H9 (cell line): ENCODE measurements at regions not wholly inside any gene's neighbourhood (a gene's known extent, or its start where the extent isn't known, plus 50 kb on each side); places are given as distances from the start of the nearest gene placed in this dataset.

Experiments used
- DNase-seq: peaks from one replicate; pipeline ENCODE4 v3.0.0-alpha.2; 2017
- H2AFZ ChIP-seq: one replicate; pipeline ENCODE4 v1.6.1; 2013; ENCODE audit warnings: mild to moderate bottlenecking, low read length, control low read depth, moderate library complexity
- H2AK5ac ChIP-seq: 2 replicates; pipeline ENCODE4 v1.6.1; 2013; ENCODE audit warnings: low read length, control low read depth, mixed read lengths; ENCODE audit not compliant: insufficient read length
- H2BK120ac ChIP-seq: one replicate; pipeline ENCODE4 v1.6.1; 2013; ENCODE audit warnings: low read depth, mild to moderate bottlenecking, low read length, control low read depth, inconsistent platforms; ENCODE audit not compliant: poor library complexity, severe bottlenecking
- H2BK12ac ChIP-seq: 2 replicates; pipeline ENCODE4 v1.6.1; 2013; ENCODE audit warnings: low read length, control low read depth, mixed read lengths, low read depth; ENCODE audit not compliant: insufficient read length
- H2BK15ac ChIP-seq: 2 replicates; pipeline ENCODE4 v1.6.1; 2013; ENCODE audit warnings: low read depth, low read length, control low read depth
- H2BK20ac ChIP-seq: one replicate; pipeline ENCODE4 v1.6.1; 2013; ENCODE audit warnings: low read depth, mild to moderate bottlenecking, low read length, control low read depth, inconsistent platforms; ENCODE audit not compliant: poor library complexity, severe bottlenecking
- H2BK5ac ChIP-seq: 2 replicates; pipeline ENCODE4 v1.6.1; 2013; ENCODE audit warnings: low read length, control low read depth, mixed read lengths; ENCODE audit not compliant: insufficient read length
- H3K14ac ChIP-seq: 2 replicates; pipeline ENCODE4 v1.6.1; 2013; ENCODE audit warnings: low read length, control low read depth; ENCODE audit not compliant: insufficient read depth
- H3K18ac ChIP-seq: 2 replicates; pipeline ENCODE4 v1.6.1; 2013; ENCODE audit warnings: low read depth, mild to moderate bottlenecking, mixed read lengths, low read length, control low read depth; ENCODE audit not compliant: insufficient read length
- H3K23ac ChIP-seq: 2 replicates; pipeline ENCODE4 v1.6.1; 2013; ENCODE audit warnings: low read length, control low read depth, mixed read lengths, low read depth; ENCODE audit not compliant: insufficient read length
- H3K23me2 ChIP-seq: 2 replicates; pipeline ENCODE4 v1.6.1; 2013; ENCODE audit warnings: low read depth, mild to moderate bottlenecking, mixed read lengths, low read length, control low read depth; ENCODE audit not compliant: insufficient read length, poor library complexity, severe bottlenecking
- H3K27ac ChIP-seq: 2 replicates; pipeline ENCODE4 v1.5.1; 2013; ENCODE audit warnings: low read length, control low read depth, mixed read lengths, low read depth; ENCODE audit not compliant: insufficient read length
- H3K27me3 ChIP-seq: 2 replicates; pipeline ENCODE4 v1.6.1; 2013; ENCODE audit warnings: low read length, control low read depth, inconsistent platforms; ENCODE audit not compliant: insufficient read depth
- H3K4ac ChIP-seq: 2 replicates; pipeline ENCODE4 v1.6.1; 2013; ENCODE audit warnings: low read depth, mild to moderate bottlenecking, control low read depth, inconsistent platforms, low read length, moderate library complexity
- H3K4me1 ChIP-seq: 2 replicates; pipeline ENCODE4 v1.6.1; 2013; ENCODE audit warnings: low read length, control low read depth, inconsistent platforms; ENCODE audit not compliant: insufficient read depth
- H3K4me2 ChIP-seq: 2 replicates; pipeline ENCODE4 v1.6.1; 2013; ENCODE audit warnings: low read length, control low read depth, mixed read lengths; ENCODE audit not compliant: insufficient read length, insufficient read depth
- H3K56ac ChIP-seq: 2 replicates; pipeline ENCODE4 v1.6.1; 2013; ENCODE audit warnings: low read depth, mild to moderate bottlenecking, mixed read lengths, low read length, control low read depth; ENCODE audit not compliant: insufficient read length
- H3K79me1 ChIP-seq: 2 replicates; pipeline ENCODE4 v1.6.1; 2013; ENCODE audit warnings: low read depth, mild to moderate bottlenecking, moderate library complexity, low read length, control low read depth, inconsistent platforms; ENCODE audit not compliant: insufficient read depth, poor library complexity, severe bottlenecking
- H3K79me2 ChIP-seq: 2 replicates; pipeline ENCODE4 v1.6.1; 2013; ENCODE audit warnings: low read length, control low read depth, inconsistent platforms; ENCODE audit not compliant: insufficient read depth
- H3K9ac ChIP-seq: 2 replicates; pipeline ENCODE4 v1.6.1; 2013; ENCODE audit warnings: low read length, control low read depth, mixed read lengths; ENCODE audit not compliant: insufficient read length; ENCODE audit errors: extremely low read depth
- H3K9me3 ChIP-seq: one replicate; pipeline ENCODE4 v1.6.1; 2013; ENCODE audit warnings: low read depth, low read length, inconsistent platforms; ENCODE audit not compliant: control insufficient read depth
- H3T11ph ChIP-seq: one replicate; pipeline ENCODE4 v1.6.1; 2013; ENCODE audit warnings: mild to moderate bottlenecking, low read length, control low read depth, inconsistent platforms
- H4K20me1 ChIP-seq: one replicate; pipeline ENCODE4 v1.6.1; 2013; ENCODE audit not compliant: control insufficient read depth, insufficient read length, insufficient read depth
- H4K5ac ChIP-seq: 2 replicates; pipeline ENCODE4 v1.6.1; 2013; ENCODE audit warnings: low read depth, mild to moderate bottlenecking, mixed read lengths, low read length, control low read depth; ENCODE audit not compliant: insufficient read length
- H4K8ac ChIP-seq: replicated peaks from 2 replicates; pipeline ENCODE4 v1.6.1; 2013; ENCODE audit warnings: low read length, control low read depth, mixed read lengths, low read depth; ENCODE audit not compliant: insufficient read length
- H4K91ac ChIP-seq: 2 replicates; pipeline ENCODE4 v1.6.1; 2013; ENCODE audit warnings: low read depth, mild to moderate bottlenecking, moderate library complexity, mixed read lengths, low read length, control low read depth; ENCODE audit not compliant: insufficient read length
- H3K27ac Mint-ChIP-seq, 3 experiments: 2 replicates in 2 of 3; 3 replicates in 1 of 3; pipeline ENCODE4 v1.8.0; 2020 to 2021; ENCODE audit warnings: mixed read lengths in 3 of 3, mild to moderate bottlenecking in 1 of 3, moderate library complexity in 1 of 3
- H3K27me3 Mint-ChIP-seq: 2 replicates; pipeline ENCODE4 v1.8.0; 2021; ENCODE audit warnings: low read depth, mild to moderate bottlenecking, moderate library complexity, mixed read lengths
- H3K36me3 Mint-ChIP-seq, 3 experiments: 2 replicates in 2 of 3; 3 replicates in 1 of 3; pipeline ENCODE4 v1.8.0; 2020 to 2021; ENCODE audit warnings: low read depth in 3 of 3, mixed read lengths in 3 of 3; ENCODE audit not compliant: insufficient read depth in 1 of 3
- H3K4me1 Mint-ChIP-seq, 2 experiments: 2 replicates each; pipeline ENCODE4 v1.8.0; 2020; ENCODE audit warnings: mixed read lengths in 2 of 2
- H3K4me3 Mint-ChIP-seq, 2 experiments: 2 replicates in 1 of 2; 3 replicates in 1 of 2; pipeline ENCODE4 v1.8.0; 2020 to 2021; ENCODE audit warnings: mild to moderate bottlenecking in 2 of 2, mixed read lengths in 2 of 2, moderate library complexity in 1 of 2
- H3K9me3 Mint-ChIP-seq, 2 experiments: 2 replicates in 1 of 2; 3 replicates in 1 of 2; pipeline ENCODE4 v1.8.0; 2020; ENCODE audit warnings: mild to moderate bottlenecking in 2 of 2, mixed read lengths in 2 of 2, moderate library complexity in 1 of 2
- CTCF ChIP-seq: fragments of 200-600 bp; sonication (generic); conservative IDR thresholded peaks from 3 replicates; pipeline ENCODE4 v1.8.0; 2021; ENCODE audit warnings: antibody characterized with exemption, mild to moderate bottlenecking
- WGBS: extraction: QIAGEN DNeasy Blood & Tissue Kit; methylation state at CpG from one replicate; pipeline ENCODE4 v1.1.7; 2013; ENCODE audit warnings: missing lambda C conversion rate, low lambda C conversion rate, mixed read lengths; ENCODE audit not compliant: insufficient read length; ENCODE audit errors: extremely low coverage; 5-methylcytosine and 5-hydroxymethylcytosine counted together

GRCh38 chr20:10795286-10796026, 121.7 kb upstream of the JAG1 start:
- Histone ChIP-seq H2BK15ac (no peak overlapping the region), H2BK12ac (no peak overlapping the region), H2BK120ac (no peak overlapping the region), H2AK5ac (no peak overlapping the region), H3K9ac (no peak overlapping the region), H3K9me3 (no peaks in the 10 kb centered on the region), H3K23me2 (no peaks in the 10 kb centered on the region), H3K4me1 (peaks cover 3% of the 10 kb centered on the region; the same call in 1 of the 2 replicates), H4K8ac (no peak overlapping the region), H3K14ac (no peak overlapping the region), H3K18ac (no peak overlapping the region), H4K20me1 (no peaks in the 10 kb centered on the region), H3K4me2 (no peak overlapping the region), H3K27me3 (no peaks in the 10 kb centered on the region), H2BK20ac (no peak overlapping the region), H2AFZ (no peak overlapping the region), H4K5ac (no peak overlapping the region), H3K79me1 (no peaks in the 10 kb centered on the region), H3K27ac (no peak overlapping the region), H3K56ac (no peak overlapping the region), H2BK5ac (no peak overlapping the region), H3T11ph (no peak overlapping the region), H3K23ac (no peak overlapping the region), H3K79me2 (no peaks in the 10 kb centered on the region), H3K4ac (no peak overlapping the region), H4K91ac (no peak overlapping the region)
- no peaks in the 10 kb centered on the region for H3K9me3 Mint-ChIP-seq
- no CpG with 5 or more reads among the region's 11 CpGs for WGBS
- H3K27ac Mint-ChIP-seq: no peak overlapping the region
- DNase-seq: no peak
- H3K4me3 Mint-ChIP-seq: no peak overlapping the region
- no peak for TF ChIP-seq CTCF
- H3K27me3 Mint-ChIP-seq: peaks cover 2% of the 10 kb centered on the region
- H3K36me3 Mint-ChIP-seq: no peaks in the 10 kb centered on the region
- peaks cover 19 to 27% of the 10 kb centered on the region in 2 experiments for H3K4me1 Mint-ChIP-seq
